Activated CD8-positive, alpha-beta memory T cell treated with anti-CD3 and anti-CD28 coated beads, Interleukin-2, amount 50 U/mL, for 24 hours (primary cell): ENCODE measurements at regions not wholly inside any gene's neighbourhood (a gene's known extent, or its start where the extent isn't known, plus 50 kb on each side); places are given as distances from the start of the nearest gene placed in this dataset.
"Not testable (repeated sequence)": the region's sequence is repeated elsewhere in the genome, so short reads cannot be mapped to it uniquely, and the experiment has no call there.

Experiments used
- DNase-seq: peaks from one replicate; pipeline ENCODE4 v3.0.0-alpha.2; 2020; ENCODE audit errors: extremely low read depth

GRCh38 chr2:84288293-84288692, 170.8 kb downstream of the SUCLG1 start:
- no peak for DNase-seq

DNA sequence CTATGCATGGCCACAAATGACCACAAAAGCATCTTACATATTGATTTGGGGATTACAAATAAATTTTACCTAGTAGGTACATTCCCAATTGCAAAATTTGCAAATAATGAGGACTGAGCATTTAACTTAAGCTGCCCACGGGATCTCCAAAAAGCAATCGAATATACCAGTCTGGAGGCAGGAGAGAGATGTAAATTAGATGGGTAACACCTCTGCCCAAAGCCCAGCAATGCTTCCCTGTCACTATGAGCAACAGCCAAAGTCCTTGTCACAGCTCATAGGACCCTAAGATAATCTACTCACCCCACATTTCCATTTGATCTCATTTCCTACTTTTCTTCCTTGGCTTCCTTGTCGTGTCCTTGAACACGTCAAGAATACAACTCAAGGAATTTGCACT, 172.2 kb downstream of the SUCLG1 start:
- DNase-seq: no peak

GRCh38 chr2:84285056-84285747, 173.9 kb downstream of the SUCLG1 start:
- DNase-seq: no peak

DNA sequence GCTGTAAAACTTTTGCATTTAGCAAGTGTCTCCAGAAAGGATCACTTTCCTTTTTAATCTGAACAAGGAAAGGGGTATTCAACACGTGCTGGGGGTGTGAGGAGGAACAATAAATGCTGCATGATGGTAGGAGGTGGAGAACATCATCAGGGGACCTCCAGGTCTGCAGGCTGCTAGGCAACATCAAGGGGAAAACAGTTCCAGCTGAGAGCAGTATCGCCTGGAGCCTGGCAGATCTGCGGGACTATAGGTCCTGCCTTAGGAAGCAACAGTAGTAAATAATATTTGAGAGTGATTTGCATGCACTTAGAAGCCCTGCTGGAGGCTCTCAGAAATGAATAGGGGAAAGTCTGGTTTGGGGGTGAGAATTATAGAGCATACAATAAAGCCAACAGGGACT, 175.6 kb downstream of the SUCLG1 start:
- no peak for DNase-seq

- no peak for DNase-seq
Measured at GRCh38 chr2:84281510-84281909, 177.6 kb downstream of the SUCLG1 start.

DNA sequence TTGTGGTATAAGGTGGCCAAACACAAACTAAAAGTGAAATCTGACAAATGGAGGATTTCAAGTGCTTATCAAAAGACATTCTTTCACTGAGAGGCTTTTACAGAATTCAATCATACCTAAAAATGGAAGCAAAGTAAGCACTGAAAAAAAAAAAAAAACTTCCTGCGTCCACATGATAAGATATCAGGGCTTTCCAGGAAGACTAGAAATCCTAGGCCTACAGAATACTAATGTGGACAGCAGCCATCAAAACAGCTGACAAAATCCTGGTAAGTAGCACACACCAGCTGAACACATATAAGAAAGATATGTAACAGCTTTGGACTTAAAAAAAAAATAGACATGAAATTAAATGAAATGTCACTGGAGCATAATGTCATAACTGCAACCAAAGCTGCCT, 178.2 kb downstream of the SUCLG1 start:
- DNase-seq: no peak

DNA sequence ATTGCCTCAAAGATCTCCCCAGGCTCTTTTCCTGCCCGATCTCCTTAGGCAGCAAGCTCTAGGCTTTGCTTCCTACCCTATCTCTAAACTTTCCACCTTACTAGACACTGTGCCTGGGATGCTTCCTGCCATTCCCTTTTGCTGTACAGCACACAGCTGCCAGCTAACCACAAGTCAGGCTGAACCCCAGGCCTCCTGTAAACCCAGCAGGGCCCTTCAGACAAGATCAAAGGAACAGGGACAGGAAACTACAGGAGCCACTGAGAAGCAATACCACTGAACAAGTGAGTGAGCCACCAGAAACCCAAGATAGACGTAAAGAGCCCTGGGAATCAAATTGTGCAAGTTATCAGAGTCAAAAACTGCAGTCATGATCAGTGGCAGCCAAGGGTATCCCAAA, 180.7 kb downstream of the SUCLG1 start:
- DNase-seq: no peak

DNA sequence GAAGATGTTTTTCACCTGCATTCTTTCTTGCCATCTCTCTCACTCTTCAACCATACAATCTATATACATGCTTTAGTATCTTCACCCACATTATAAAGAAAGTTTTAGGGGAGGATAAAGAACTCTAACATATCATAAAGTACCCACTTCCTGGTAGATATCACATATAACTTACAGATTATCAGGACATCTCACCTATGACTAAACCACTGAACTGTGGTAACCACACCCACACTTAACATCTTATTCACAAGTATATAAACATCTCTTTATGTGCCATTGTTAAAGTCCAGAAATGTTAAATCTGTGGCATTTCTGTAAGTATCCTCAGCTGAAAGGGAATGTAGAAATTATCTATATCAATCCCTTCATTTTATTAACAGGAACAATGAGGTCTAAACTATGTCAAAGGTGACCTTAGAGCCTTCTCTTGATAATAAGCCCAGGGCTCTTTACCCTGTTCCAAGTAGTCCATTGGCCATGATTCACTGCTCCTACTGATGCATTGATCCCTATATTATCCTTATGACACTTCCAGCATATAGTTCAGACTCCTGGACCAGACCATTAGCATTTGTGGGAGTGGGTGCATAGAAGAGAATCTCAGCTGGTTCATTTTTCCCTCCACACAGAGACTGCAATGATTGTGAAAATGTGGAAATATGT, 182.4 kb downstream of the SUCLG1 start:
- DNase-seq: no peak

DNA sequence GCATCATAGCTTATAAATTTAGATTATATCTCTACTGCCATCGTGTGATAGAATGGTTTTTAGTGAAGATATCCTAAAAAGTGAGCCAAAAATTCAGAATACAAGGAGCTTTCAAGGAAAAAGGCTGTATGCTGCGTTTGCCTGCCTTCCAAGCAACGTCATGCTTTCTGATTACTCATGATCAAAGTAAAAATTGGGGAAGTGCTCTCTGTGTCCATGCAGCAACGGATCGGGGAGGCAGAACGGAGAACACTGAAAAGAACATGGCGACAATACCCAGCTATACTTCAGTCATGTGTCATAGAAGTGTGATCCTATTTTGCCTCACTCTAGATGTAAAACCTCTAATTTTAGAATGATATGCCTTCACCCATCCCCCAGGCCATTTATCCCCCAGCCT, 185.7 kb downstream of the SUCLG1 start:
- no peak for DNase-seq

- no peak for DNase-seq
Measured at GRCh38 chr2:84271977-84272376, 187.1 kb downstream of the SUCLG1 start.

DNA sequence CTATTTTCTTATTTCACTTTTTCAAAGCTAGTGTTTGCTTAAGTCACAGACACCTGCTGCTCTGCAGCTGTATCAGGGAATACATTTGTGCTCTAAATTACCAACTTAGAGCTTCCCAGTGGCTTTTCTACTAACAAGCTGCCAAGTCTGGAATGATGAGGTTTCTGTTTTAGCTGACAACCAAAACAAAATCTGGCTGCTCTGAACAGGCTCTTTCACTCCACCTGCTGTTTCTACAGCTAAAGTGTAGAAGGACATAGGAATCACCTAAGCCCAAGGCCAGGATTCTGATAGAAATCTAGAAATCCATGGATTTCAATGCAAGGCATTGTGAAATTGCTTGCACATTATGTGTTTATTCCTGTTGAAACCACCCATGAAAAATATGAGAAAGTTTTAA, 201.2 kb downstream of the SUCLG1 start:
- DNase-seq: no peak

DNA sequence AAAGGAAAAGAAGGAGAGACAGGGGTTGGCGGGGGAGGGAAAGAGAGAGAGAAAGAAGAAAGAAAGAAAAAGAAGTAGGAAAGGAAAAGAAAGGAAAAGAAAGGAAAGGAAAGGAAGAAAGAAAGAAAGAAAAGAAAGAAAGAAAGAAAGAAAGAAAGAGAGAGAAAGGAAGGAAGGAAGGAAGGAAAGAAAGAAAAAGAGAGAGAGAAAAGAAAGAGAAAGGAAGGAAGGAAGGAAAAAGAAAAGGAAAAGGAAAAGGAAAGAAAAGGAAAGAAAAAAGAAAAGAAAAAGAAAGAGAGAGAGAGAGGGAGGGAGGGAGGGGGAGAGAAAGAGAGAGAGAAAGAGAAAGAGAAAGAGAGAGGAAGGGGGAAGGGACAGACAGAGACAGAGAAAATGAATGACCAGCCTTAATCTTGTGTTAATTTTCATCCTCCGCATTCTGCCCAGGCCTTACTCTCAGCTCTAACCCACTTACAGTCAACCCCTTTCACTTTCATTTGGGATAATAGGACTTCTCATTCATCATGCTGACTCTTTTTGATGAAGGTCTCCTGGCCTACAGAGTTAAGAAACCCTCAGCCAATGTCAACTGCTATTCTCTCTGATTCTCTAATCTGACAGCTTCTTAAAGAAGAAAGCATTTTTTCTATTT, 207.3 kb downstream of the SUCLG1 start:
- no peak for DNase-seq

GRCh38 chr2:84249140-84249539, 209.9 kb downstream of the SUCLG1 start:
- no peak for DNase-seq

GRCh38 chr2:84247532-84247931, 211.5 kb downstream of the SUCLG1 start:
- DNase-seq: no peak

GRCh38 chr2:84243788-84244733, 215.0 kb downstream of the SUCLG1 start:
- no peak for DNase-seq

DNA sequence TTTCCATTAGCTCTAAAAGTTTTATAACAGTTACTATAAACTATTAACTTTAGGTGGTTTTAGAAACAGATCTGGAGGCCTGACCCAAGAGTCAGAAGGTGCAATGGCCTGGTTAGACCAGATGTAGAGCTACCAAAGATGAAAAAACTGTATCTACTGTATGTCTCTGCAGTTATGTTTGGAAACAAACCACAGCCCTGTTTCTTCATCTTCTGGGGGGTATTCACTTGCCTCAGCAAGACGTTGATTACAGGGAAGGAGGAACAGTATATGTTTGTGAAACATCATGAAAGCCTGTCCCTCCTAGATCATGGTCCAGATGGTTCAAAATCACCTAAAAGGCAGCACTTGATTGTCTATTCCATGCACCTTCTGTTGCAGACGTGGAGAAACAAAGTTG, 220.2 kb downstream of the SUCLG1 start:
- DNase-seq: no peak

- no peak for DNase-seq
Measured at GRCh38 chr2:84236288-84236687, 222.8 kb downstream of the SUCLG1 start.

DNA sequence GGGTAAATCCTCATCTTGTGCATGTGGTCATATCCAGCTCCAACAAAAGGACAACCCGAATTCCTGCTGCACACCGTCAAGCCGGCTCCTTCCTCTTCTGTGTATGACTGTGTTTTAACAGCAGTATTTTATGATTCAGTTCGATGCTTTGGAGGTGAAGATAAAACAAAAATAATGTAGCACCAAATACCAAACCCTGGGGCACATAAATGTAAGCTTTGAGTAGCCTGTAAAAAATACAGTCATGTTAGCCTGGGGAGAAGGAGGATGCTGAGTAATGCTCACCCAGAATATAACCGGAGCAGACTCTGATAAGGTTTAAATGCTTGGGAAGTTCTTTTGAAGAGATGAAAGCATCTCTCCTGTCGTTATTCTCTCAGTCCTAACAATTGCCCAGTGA, 225.0 kb downstream of the SUCLG1 start:
- DNase-seq: no peak

DNA sequence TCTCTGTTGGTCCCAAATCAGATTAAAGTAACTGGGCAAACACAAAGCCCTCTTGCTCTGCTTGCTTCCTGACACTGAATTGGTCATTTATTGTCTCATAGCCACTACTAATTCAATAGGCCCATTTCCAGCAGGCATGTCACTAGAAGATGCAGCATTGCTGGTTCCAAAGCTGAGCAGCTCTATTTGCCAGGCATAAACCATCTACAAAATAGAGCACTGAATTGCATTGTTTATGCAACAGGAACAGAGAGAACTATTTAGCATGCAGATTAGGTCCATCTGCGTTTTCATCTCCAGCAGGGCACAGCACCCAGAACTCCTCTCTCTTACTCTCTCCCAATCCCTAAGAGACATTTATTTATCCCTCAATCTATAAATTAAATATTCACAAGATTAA, 227.6 kb downstream of the SUCLG1 start:
- no peak for DNase-seq

- no peak for DNase-seq
Measured at GRCh38 chr2:84224121-84224520, 235.0 kb downstream of the SUCLG1 start.

DNA sequence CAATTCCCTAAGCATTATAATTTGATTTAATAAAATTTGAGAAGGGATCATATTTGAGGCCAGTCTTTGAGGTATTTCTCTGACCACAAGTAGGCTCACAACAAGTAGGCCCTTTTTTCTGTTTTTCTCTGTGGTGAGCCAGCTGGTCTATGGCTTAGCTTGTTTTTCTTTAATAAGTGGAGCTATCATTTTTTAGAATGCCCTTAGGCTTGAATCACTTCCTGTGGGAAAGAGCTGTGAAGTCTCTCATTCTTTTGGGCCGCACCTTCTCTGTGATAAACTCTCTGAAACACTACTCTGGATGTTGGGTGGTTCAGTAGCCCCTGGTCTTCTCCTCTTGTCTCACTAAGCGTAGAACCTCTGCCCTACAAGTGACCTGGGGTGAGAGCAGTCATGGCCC, 235.9 kb downstream of the SUCLG1 start:
- no peak for DNase-seq

DNA sequence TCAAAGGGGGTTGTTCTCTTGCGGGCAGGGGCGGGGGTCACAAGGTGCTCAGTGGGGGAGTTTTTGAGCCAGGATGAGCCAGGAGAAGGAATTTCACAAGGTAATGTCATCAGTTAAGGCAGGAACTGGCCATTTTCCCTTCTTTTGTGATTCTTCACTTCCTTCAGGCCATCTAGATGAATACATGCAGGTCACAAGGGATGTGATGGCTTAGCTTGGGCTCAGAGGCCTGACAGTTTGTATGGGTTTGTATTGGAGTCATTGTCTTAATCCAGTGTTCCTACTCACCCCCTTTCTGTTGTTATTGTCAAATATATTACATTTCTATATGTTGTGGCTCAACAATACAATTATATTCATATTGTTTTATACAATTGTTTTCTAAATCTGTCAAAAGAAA, 238.0 kb downstream of the SUCLG1 start:
- DNase-seq: not testable (repeated sequence)
